Endothelial cell of umbilical vein (primary cell): ENCODE measurements at regions not wholly inside any gene's neighbourhood (a gene's known extent, or its start where the extent isn't known, plus 50 kb on each side); places are given as distances from the start of the nearest gene placed in this dataset.

ENCODE experiments used
- EZH2 ChIP-seq: IDR thresholded peaks from 2 replicates; pipeline ENCODE4 v1.6.1; 2012; ENCODE audit warnings: borderline replicate concordance, low read depth, mild to moderate bottlenecking, moderate library complexity, low read length, inconsistent platforms; ENCODE audit not compliant: severe bottlenecking
- FOS ChIP-seq: IDR thresholded peaks from 2 replicates; pipeline ENCODE4 v1.6.1; 2011; ENCODE audit warnings: mild to moderate bottlenecking, low read length, moderate library complexity, borderline replicate concordance; ENCODE audit not compliant: insufficient read depth
- GATA2 ChIP-seq: IDR thresholded peaks from 2 replicates; pipeline ENCODE4 v1.7.0; 2011; ENCODE audit warnings: low read depth, mild to moderate bottlenecking, moderate library complexity, mixed read lengths, low read length; ENCODE audit not compliant: insufficient read length, insufficient read depth
- JUN ChIP-seq: IDR thresholded peaks from 2 replicates; pipeline ENCODE4 v1.6.1; 2011; ENCODE audit warnings: borderline replicate concordance, low read depth; ENCODE audit not compliant: insufficient read length, insufficient read depth
- MYC ChIP-seq: IDR thresholded peaks from one replicate; pipeline ENCODE4 v1.6.1; 2011; ENCODE audit warnings: mild to moderate bottlenecking, low read depth, low read length
- POLR2A ChIP-seq: IDR thresholded peaks from 2 replicates; pipeline ENCODE4 v1.6.1; 2012; ENCODE audit warnings: low read depth, mild to moderate bottlenecking, control low read depth, low read length
- POLR2AphosphoS5 ChIP-seq: IDR thresholded peaks from 2 replicates; pipeline ENCODE4 v1.6.1; 2012; ENCODE audit warnings: low read depth, mild to moderate bottlenecking, control low read depth, low read length, moderate library complexity; ENCODE audit not compliant: insufficient read depth
- TF ChIP-seq, protein P1 (sequence below): IDR thresholded peaks from 2 replicates; pipeline ENCODE4 v1.6.1; 2011; ENCODE audit not compliant: insufficient read depth, insufficient read length
- TF ChIP-seq, protein P2 (sequence below), 2 donors: IDR thresholded peaks; 1 replicate in 1 of 2; 2 replicates in 1 of 2; pipeline ENCODE4 v1.5.1; 2011; ENCODE audit warnings: low read length in 2 of 2, mild to moderate bottlenecking in 2 of 2, moderate library complexity in 2 of 2, control low read depth in 1 of 2, inconsistent platforms in 1 of 2, low read depth in 1 of 2; ENCODE audit not compliant: insufficient read depth in 1 of 2; ENCODE audit errors: extremely low read depth in 1 of 2

DNA sequence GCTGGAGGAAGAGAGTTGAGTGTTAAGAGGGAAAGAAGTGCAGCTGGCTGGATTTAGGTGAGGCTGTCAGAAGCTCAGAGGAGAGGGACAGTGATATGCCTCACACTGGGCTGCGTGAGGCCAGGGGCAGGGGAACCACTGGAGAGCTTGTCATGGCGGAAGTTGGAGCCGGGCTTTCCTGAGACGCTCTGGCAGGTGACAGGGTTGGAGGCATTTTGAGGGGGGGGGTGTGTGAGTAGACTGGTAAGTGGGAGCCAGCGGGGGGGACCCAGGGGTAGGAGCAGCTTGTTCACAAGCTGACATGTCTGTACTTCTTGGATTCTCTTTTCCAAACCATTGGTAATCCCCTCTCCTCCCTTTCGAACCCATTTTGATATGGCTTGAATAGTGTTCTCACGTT lies 331.5 kb upstream of the RGMA start:
- TF ChIP-seq, protein P1, sequence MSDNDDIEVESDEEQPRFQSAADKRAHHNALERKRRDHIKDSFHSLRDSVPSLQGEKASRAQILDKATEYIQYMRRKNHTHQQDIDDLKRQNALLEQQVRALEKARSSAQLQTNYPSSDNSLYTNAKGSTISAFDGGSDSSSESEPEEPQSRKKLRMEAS: no peak
- no peak for TF ChIP-seq POLR2A
- TF ChIP-seq, protein P2, sequence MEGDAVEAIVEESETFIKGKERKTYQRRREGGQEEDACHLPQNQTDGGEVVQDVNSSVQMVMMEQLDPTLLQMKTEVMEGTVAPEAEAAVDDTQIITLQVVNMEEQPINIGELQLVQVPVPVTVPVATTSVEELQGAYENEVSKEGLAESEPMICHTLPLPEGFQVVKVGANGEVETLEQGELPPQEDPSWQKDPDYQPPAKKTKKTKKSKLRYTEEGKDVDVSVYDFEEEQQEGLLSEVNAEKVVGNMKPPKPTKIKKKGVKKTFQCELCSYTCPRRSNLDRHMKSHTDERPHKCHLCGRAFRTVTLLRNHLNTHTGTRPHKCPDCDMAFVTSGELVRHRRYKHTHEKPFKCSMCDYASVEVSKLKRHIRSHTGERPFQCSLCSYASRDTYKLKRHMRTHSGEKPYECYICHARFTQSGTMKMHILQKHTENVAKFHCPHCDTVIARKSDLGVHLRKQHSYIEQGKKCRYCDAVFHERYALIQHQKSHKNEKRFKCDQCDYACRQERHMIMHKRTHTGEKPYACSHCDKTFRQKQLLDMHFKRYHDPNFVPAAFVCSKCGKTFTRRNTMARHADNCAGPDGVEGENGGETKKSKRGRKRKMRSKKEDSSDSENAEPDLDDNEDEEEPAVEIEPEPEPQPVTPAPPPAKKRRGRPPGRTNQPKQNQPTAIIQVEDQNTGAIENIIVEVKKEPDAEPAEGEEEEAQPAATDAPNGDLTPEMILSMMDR (IDR thresholded peaks at IDR 0.05; ENCODE audit: extremely low read depth in 1 of 2, insufficient read depth in 1 of 2, low read depth in 1 of 2, low read length in 2 of 2): no peak
- no peak for TF ChIP-seq EZH2
- TF ChIP-seq POLR2AphosphoS5: no peak
- no peak for TF ChIP-seq GATA2
- TF ChIP-seq FOS: no peak
- no peak for TF ChIP-seq MYC
- no peak for TF ChIP-seq JUN
